ENCODE measurements at regions not wholly inside any gene's neighbourhood (a gene's known extent, or its start where the extent isn't known, plus 50 kb on each side); places are given as distances from the start of the nearest gene placed in this dataset.
A peak's percentile ranks its signal among the peaks of the same experiment; 100 is the strongest.

DNA sequence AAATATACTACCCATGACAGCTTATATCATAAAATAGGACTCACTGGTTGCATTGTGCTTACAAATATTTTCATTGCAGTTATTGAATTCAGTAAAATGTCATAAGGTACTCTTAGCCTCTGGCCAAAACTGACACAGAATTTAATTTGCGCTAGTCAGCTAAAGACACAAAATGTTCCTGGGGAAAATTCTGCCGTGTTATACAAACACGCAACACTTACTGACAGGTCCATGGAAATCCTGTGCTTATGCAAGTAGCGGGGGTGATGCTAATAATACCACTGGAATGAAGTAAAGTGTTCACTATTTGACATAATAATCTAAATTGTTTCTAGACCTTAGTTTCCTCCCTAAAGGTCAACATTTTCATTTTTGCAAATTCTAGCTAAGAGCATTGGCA lies 354.4 kb upstream of the RSPO3 start:
- no peak for FAIRE-seq

GRCh38 chr6:126764671-126765070 lies 353.8 kb upstream of the RSPO3 start:
- FAIRE-seq, result no peak

- no peak for FAIRE-seq
These were observed 351.7 kb upstream of the RSPO3 start for GRCh38 chr6:126766820-126767219.

DNA sequence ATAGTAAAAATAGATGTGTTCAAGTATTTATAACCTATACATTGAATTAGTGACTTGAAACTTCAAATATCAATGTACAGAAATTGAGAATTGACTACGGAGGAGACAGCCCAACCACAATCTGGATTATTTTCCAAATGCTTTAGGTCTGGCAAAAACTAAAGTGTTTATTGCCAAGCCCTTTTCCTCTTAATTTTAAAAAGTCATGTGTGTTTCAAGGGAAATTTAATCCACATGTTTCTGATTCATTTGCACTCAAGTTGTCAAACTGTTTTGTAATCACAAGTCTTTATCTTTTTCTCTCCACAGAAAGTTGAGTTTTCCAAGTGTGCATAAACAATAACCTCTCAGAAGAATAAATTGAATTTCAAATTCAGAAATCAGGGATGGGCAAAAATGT lies 350.8 kb upstream of the RSPO3 start:
- FAIRE-seq, result no peak

DNA sequence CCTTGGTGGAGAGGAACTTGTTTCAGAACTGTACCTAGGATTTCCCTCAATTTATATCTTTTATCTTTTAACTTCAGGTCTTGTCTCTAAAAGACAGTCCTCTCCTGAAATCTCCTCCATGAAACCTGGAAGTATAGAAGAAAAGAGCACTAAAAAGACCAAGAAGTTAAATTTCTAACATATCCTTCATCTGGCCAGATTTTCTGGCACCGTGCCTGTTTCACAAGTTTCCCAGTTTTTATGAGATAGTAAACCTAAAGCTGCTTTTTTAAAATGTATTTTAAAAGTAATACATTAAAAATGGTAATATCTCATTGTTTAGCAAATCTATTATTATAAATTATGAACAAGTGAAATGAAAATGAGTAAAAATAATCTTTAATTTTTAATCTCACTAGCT lies 348.3 kb upstream of the RSPO3 start:
- no peak for FAIRE-seq

- FAIRE-seq, result no peak
These were observed 345.2 kb upstream of the RSPO3 start for GRCh38 chr6:126773112-126773805.

GRCh38 chr6:126779331-126779730 lies 339.1 kb upstream of the RSPO3 start:
- FAIRE-seq, result no peak

DNA sequence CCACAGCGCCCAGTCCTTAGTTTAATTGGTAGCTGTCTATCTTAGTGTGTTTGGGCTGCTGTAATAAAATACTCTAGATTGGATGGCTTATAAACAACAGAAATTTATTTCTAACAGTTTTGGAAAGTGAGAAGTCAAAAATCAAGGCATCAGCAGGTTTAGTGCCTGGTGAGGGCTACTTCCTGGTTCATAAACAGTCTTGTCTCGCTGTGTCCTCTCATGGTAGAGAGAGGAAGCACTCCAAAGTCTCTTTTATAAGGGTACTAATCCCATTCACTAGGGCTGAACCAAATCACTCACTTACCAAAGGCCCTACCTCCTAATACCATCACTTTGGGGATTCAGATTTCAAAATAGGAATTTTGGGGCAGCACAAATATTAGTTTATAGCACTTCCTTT lies 336.9 kb upstream of the RSPO3 start:
- no peak for FAIRE-seq

DNA sequence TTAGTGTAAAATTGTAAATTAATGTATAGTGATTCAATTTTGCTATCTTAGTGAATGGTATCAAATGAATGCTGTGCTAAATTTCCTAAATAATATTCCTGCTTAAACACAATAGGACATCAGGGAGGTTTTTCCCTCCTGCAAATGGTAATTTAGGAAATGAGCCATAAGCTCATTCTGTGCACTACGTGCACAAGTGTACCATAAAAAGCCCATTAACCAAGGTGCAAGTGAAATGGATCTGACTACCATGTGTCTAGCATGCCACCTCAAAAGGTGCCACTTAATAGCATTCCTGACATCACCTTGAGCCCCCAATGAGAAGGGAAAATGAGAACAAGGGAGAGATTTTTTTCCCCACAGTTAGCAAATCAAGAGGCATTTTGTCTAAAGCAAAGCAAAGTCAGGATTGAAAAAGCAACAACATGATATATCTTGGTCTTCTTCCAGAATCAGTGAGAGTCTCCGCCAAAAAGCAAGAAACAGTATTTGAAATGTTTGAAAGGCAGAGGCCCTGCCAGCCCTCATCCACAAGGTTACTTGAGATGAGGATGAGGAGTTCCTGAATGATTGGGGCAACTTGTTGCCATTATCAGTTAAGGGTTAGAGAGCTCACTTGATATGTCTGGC lies 334.2 kb upstream of the RSPO3 start:
- no peak for FAIRE-seq

GRCh38 chr6:126786262-126786661 lies 332.2 kb upstream of the RSPO3 start:
- FAIRE-seq, result no peak

DNA sequence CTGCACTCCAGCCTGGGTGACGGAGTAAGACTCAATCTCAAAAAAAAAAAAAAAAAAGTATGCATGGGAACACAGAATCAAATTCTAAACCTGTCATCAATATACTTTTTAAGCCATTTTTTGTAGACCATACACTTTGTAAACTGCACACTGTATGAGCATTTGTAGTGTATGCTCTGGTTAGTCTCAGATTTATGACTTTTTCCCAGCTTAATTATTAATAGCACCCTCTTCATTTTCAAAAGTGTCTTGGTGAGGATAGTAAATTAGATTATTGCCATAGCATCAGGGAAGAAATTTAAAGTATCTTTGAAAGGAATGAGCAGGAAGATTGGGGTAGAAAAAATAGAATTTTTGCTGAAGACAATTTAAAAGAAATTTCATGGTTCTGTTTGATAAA lies 330.8 kb upstream of the RSPO3 start:
- no peak for FAIRE-seq

DNA sequence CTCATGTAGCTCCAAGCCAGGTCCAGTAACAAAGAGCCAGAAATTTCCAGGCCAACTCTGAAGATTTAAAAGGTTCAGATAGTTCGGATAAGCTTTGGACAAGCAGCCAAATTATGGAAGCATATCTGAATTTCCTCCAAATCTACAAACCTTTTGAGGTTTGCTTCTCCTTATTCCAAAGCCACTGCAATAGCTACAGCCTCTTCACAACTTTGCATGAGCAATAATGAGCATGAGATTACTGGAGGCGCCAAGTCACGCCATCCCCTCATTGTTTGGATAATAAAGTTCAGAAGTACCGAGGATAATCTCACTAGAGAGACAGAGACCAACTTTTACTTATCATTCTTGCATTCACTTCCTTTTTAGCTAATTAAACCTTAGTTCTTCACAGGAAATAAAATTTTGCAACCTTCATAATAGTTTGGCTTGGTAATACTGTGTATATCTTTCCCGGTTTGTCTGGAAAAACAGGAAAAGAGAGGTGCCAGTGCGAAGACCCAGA lies 329.6 kb upstream of the RSPO3 start:
- no peak for FAIRE-seq

DNA sequence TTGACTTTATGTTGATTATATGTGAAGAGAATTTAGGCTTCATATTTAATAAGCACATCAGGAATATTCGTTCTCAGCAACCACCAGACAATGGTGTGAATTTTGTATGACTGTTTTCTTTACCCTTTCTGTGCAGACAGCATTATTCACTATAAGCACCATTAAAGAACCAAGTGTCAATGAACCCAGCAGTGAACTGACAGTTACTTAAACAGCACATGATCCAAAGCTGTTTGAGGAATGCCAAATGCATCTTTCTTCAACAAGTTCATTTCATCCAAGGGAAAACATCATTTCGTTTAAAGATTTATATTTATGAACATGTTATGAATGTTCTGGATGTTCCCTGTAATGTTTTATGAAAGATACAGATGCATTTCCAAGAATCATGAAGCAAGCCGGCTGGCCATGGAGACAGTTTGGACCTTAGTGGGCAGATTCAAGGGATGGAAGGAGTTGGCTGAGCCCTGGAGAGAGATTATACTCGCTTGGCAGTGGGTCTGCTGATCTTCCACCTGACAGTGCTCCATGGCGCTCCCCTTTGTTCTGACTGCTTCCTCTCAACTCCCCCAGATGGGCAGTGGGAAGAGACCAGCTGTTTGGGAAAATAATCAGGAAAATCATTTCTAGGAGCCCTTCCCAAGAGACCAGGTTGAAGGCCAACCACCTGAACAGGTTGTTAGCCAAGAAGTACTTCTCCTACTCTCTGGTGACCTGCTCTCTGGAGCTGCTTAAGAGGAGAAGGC lies 326.0 kb upstream of the RSPO3 start:
- no peak for FAIRE-seq

GRCh38 chr6:126795161-126795560 lies 323.3 kb upstream of the RSPO3 start:
- no peak for FAIRE-seq

GRCh38 chr6:126797981-126798380 lies 320.5 kb upstream of the RSPO3 start:
- no peak for FAIRE-seq

DNA sequence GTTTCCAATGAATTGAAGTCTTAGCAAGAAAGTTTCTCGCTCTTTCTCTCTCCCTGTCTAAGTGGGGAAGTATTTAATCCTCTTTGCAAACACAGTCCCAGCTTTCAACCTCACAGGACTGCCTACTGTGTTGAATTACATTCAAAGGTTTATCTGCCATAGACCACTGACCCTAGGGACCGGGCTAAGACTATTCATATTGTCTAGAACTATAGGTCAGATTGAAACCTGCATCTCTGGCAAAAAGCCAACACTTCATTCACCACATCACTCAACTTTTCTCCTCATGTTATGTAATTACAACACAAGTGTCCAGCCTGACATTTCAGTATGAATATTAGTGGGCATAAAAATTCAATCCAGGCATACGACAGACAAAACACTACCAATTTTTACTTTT lies 314.7 kb upstream of the RSPO3 start:
- FAIRE-seq, result no peak

GRCh38 chr6:126804332-126805064 lies 314.0 kb upstream of the RSPO3 start:
- FAIRE-seq, result peak; percentile 79

- FAIRE-seq, result no peak
These were observed 312.6 kb upstream of the RSPO3 start for GRCh38 chr6:126805861-126806260.

DNA sequence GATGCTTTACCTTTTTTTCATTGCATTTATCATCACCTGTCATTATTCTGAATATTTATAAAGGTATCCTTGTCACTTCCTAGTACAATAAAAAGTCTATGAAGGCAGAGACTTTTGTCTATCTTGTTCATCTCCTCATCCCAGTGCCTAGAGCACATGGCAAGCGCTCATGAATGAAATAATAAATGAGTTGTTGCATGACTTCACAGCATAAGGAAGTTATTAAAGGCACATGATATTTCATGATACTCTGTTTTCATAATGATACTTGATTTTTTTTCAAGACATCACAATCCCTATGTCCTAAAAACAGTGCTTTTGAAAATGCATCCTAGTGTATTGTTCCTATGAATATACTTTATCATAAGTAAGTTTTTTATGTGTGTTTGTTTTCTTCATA lies 310.6 kb upstream of the RSPO3 start:
- no peak for FAIRE-seq

DNA sequence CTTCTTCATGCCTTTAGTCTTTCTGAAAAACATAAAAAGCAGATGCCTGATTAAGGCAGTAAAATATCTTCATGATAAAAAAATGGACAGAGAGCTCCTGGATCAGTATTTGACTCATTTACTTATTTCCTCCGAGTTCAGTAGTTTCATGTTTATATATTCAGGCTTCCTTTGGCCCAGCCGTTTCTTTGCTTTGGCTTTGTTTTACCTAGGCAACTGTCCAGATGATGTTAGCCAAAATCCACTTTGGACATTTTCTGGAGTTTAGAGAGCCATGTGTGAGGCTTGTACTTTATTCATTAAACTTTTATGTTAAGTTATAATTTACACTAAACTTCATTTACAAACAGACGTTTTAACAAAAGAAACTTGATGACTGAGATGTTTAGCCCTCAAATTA lies 307.1 kb upstream of the RSPO3 start:
- no peak for FAIRE-seq

DNA sequence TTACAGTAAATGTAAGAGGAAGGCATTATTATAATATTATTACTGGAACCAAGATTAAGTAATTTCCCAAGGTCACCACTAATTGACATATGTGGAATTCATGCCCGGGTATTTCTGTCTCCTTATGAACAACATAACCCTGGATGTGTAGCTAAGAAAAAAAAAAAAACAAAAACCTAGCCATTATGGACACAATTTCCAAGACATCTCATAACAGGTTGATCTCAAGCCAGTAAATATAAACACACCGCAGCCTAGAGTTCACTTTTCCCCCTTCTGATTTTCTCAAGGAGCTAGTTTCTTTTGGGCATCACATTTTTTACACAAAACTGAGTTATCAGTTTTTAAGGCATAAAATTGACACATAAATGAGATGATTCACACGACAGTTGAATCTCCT lies 306.5 kb upstream of the RSPO3 start:
- FAIRE-seq, result no peak

- no peak for FAIRE-seq
These were observed 305.8 kb upstream of the RSPO3 start for GRCh38 chr6:126812651-126813050.

- FAIRE-seq, result no peak
These were observed 297.8 kb upstream of the RSPO3 start for GRCh38 chr6:126820634-126821033.

Measured in islet of Langerhans (tissue), 1 donor.